ENCODE measurements at regions not wholly inside any gene's neighbourhood (a gene's known extent, or its start where the extent isn't known, plus 50 kb on each side); places are given as distances from the start of the nearest gene placed in this dataset.

DNA sequence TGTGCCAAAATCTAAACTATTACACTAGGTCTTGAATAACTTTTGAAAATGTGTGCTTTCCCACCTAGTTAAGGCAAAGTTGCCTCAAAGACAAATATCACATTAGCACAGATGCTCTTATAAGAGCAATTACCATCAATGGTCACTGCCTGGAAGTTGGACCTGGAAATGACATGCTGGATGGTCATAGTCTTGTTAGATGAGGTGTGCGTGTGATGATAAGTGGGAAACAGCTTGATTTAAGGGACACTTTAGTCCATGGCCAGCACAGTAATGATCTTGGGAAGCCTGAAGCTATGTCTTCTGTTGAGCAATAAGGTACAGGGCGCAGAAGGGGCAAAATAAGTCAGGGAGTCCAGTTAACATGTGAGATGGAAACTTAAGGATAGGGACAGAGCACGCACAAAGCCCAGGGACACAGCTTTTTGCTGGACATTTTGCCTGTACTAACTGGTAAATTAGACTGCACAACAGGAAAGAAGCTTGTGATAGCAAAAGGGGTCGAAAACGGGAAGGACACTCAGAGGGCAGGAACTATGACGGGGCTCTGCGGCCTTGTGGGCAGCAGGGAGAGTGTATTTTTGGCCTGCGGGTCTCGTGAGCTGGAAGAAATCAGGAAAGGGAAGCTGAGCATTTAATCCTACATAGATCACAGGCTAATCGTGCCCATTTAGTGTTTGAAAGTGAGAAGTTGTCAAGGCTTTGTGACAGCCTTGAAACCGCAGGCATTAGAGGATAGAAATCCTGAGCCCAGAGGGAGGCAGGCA lies 66.7 kb upstream of the BMP2 start:
- TF ChIP-seq, protein P1, sequence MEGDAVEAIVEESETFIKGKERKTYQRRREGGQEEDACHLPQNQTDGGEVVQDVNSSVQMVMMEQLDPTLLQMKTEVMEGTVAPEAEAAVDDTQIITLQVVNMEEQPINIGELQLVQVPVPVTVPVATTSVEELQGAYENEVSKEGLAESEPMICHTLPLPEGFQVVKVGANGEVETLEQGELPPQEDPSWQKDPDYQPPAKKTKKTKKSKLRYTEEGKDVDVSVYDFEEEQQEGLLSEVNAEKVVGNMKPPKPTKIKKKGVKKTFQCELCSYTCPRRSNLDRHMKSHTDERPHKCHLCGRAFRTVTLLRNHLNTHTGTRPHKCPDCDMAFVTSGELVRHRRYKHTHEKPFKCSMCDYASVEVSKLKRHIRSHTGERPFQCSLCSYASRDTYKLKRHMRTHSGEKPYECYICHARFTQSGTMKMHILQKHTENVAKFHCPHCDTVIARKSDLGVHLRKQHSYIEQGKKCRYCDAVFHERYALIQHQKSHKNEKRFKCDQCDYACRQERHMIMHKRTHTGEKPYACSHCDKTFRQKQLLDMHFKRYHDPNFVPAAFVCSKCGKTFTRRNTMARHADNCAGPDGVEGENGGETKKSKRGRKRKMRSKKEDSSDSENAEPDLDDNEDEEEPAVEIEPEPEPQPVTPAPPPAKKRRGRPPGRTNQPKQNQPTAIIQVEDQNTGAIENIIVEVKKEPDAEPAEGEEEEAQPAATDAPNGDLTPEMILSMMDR (IDR thresholded peaks at IDR 0.05; ENCODE audit: control extremely low read depth in 1 of 3, insufficient read depth in 1 of 3, low read depth in 1 of 3, low read length in 3 of 3), result no peak
- TF ChIP-seq, protein P2, sequence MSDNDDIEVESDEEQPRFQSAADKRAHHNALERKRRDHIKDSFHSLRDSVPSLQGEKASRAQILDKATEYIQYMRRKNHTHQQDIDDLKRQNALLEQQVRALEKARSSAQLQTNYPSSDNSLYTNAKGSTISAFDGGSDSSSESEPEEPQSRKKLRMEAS (IDR thresholded peaks at IDR 0.05), result no peak
- TF ChIP-seq FOSL1 (IDR thresholded peaks at IDR 0.05; ENCODE audit: insufficient read depth, low read depth, low read length), result no peak
- TF ChIP-seq EP300 (IDR thresholded peaks at IDR 0.05; ENCODE audit: borderline replicate concordance in 1 of 2, low read depth in 2 of 2, low read length in 2 of 2), result no peak
- no peak for TF ChIP-seq NRF1 (IDR thresholded peaks at IDR 0.05; ENCODE audit: low read depth, low read length)
- no peak for TF ChIP-seq HDAC6 (IDR thresholded peaks at IDR 0.05; ENCODE audit: low read depth, low read length)
- no peak for TF ChIP-seq EZH2 (IDR thresholded peaks at IDR 0.05; ENCODE audit: low read depth, low read length, severe bottlenecking)
- no peak for TF ChIP-seq RFX5 (IDR thresholded peaks at IDR 0.05; ENCODE audit: borderline replicate concordance, low read depth, low read length)
- TF ChIP-seq, protein P3, sequence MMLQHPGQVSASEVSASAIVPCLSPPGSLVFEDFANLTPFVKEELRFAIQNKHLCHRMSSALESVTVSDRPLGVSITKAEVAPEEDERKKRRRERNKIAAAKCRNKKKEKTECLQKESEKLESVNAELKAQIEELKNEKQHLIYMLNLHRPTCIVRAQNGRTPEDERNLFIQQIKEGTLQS (IDR thresholded peaks at IDR 0.05; ENCODE audit: insufficient read depth, low read depth, low read length), result no peak
- no peak for TF ChIP-seq POLR2A (IDR thresholded peaks at IDR 0.05; ENCODE audit: control extremely low read depth in 1 of 2, low read depth in 2 of 2, low read length in 2 of 2)
